AG10803 (cell line): ENCODE measurements at regions not wholly inside any gene's neighbourhood (a gene's known extent, or its start where the extent isn't known, plus 50 kb on each side); places are given as distances from the start of the nearest gene placed in this dataset.

Experiments used
- DNase-seq: peaks from one replicate; pipeline ENCODE4 v3.0.0; 2010; ENCODE audit warnings: low read depth
- H3K4me3 ChIP-seq: 2 replicates; pipeline ENCODE4 v1.5.1; 2011; ENCODE audit warnings: mild to moderate bottlenecking, low read length, control low read depth
- CTCF ChIP-seq: conservative IDR thresholded peaks from 2 replicates; pipeline ENCODE4 v1.5.1; 2011; ENCODE audit warnings: mild to moderate bottlenecking, low read length, control low read depth, inconsistent platforms

DNA sequence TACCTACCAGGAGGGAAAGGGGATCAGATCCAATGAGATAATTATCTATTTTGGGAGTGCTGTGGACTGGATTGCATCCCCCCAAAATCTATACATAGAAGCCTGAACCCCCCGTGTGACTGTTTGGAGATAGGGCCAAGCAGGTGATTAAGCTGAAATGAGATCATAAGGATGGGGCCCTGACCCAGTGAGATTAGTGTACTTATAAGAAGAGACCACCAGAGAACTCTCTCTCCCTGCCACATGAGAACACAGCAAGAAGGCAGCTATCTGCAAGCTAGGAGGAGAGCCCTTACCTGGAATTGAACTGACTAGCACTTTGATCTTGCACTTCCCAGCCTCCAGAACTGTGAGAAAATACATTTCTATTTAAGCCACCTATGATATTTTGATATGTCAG lies 132.2 kb upstream of the NOX3 start:
- no peak for TF ChIP-seq CTCF
- DNase-seq, result no peak
- H3K4me3 ChIP-seq, result no peak overlapping the region

GRCh38 chr6:155586090-155586489 lies 130.5 kb upstream of the NOX3 start:
- no peak for TF ChIP-seq CTCF
- no peak for DNase-seq
- no peak overlapping the region for H3K4me3 ChIP-seq

- no peak overlapping the region for H3K4me3 ChIP-seq
- no peak for DNase-seq
- TF ChIP-seq CTCF, result no peak
Observed at GRCh38 chr6:155584006-155584405, 128.4 kb upstream of the NOX3 start.

- TF ChIP-seq CTCF, result no peak
- no peak for DNase-seq
- H3K4me3 ChIP-seq, result no peak overlapping the region
Observed at GRCh38 chr6:155582016-155582991, 126.7 kb upstream of the NOX3 start.

- DNase-seq, result no peak
- TF ChIP-seq CTCF, result no peak
Observed at GRCh38 chr6:155580904-155581303, 125.3 kb upstream of the NOX3 start.

DNA sequence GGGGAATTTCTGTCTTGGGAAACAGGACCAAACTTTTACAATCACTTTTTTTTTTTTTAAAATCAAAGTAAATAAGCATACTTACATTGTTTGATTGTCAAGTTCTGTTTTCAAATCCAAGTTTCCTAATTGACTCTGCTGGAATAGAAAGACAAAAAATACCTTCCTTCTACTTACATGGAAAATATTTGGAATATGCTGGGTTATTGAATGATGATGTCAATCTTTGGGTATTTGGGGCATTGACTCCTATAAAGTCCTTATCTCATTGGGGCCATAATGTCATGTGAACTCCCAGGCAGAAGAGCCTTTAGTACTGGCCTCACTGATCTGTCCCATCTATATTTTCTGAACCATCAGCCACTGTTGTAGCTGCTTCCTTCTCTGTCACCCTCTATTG lies 122.6 kb upstream of the NOX3 start:
- no peak for DNase-seq
- H3K4me3 ChIP-seq, result no peak overlapping the region
- no peak for TF ChIP-seq CTCF

More at GRCh38 chr6:155580904-155581303, 125.3 kb upstream of the NOX3 start:
- no peak overlapping the region for H3K4me3 ChIP-seq

DNA sequence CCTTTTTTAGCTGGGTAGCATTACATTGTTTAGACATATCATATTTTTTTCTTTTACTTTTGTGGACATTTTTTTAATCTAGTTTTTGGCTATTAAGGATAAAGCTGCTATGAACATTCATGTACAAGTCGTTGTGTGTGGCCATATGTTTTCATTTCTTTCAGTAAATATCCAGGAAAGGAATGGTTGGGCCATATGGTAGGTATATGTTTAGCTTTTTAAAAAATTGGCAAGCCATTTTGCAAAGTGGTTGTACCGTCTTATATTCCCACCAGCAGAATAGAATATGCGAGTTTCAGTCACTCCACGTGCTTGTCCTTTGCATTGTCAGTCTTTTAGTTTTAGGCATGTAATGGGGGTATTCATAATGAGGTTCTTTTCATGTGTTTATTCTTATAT lies 106.3 kb upstream of the NOX3 start:
- no peak for TF ChIP-seq CTCF
- H3K4me3 ChIP-seq, result no peak overlapping the region
- DNase-seq, result no peak
